Central memory CD8-positive, alpha-beta T cell (primary cell): ENCODE measurements at regions not wholly inside any gene's neighbourhood (a gene's known extent, or its start where the extent isn't known, plus 50 kb on each side); places are given as distances from the start of the nearest gene placed in this dataset.

Experiments
- ATAC-seq: fragments of 150-1000 bp; cut with Tn5 transposase; replicated peaks from 2 replicates; pipeline ENCODE4 v1.10.0; 2022; ENCODE audit warnings: mild to moderate bottlenecking, moderate FRiP score, moderate number of reproducible peaks; ENCODE audit not compliant: poor library complexity, severe bottlenecking; ENCODE audit errors: extremely low read depth
- DNase-seq, 2 donors: peaks; one replicate each; pipeline ENCODE4 v3.0.0; 2021; ENCODE audit warnings: low spot score in 2 of 2
- H3K27ac Mint-ChIP-seq: one replicate; pipeline ENCODE4 v1.8.0; 2022; ENCODE audit warnings: low read depth, mild to moderate bottlenecking, moderate library complexity, mixed read lengths
- H3K27me3 Mint-ChIP-seq: one replicate; pipeline ENCODE4 v1.8.0; 2022; ENCODE audit warnings: mixed read lengths
- H3K36me3 Mint-ChIP-seq: one replicate; pipeline ENCODE4 v1.8.0; 2022; ENCODE audit warnings: mild to moderate bottlenecking, moderate library complexity, mixed read lengths; ENCODE audit not compliant: insufficient read depth
- H3K4me1 Mint-ChIP-seq: one replicate; pipeline ENCODE4 v1.8.0; 2022; ENCODE audit warnings: mixed read lengths
- H3K4me3 Mint-ChIP-seq: one replicate; pipeline ENCODE4 v1.8.0; 2022; ENCODE audit warnings: mild to moderate bottlenecking, moderate library complexity, mixed read lengths
- H3K9me3 Mint-ChIP-seq: one replicate; pipeline ENCODE4 v1.8.0; 2022; ENCODE audit warnings: mixed read lengths

- DNase-seq (no peak), ATAC-seq (no peak)
- Mint-ChIP-seq H3K27ac (no peak overlapping the region), H3K4me3 (no peak overlapping the region), H3K27me3 (no peaks in the 10 kb centered on the region), H3K9me3 (no peaks in the 10 kb centered on the region), H3K36me3 (no peaks in the 10 kb centered on the region), H3K4me1 (peaks cover 11% of the 10 kb centered on the region)
Measured at GRCh38 chr12:27186022-27186839, 57.9 kb upstream of the STK38L start.

GRCh38 chr12:27187697-27188096 lies 56.4 kb upstream of the STK38L start:
- no peaks in the 10 kb centered on the region for H3K36me3 Mint-ChIP-seq
- DNase-seq: no peak

GRCh38 chr12:27190761-27191160 lies 53.3 kb upstream of the STK38L start:
- DNase-seq (no peak), ATAC-seq (no peak)
- no peaks in the 10 kb centered on the region for H3K36me3 Mint-ChIP-seq
- H3K27ac Mint-ChIP-seq: no peak overlapping the region
- H3K4me1 Mint-ChIP-seq: peaks cover 5% of the 10 kb centered on the region
- H3K9me3 Mint-ChIP-seq: no peaks in the 10 kb centered on the region
- H3K4me3 Mint-ChIP-seq: no peak overlapping the region
- H3K27me3 Mint-ChIP-seq: no peaks in the 10 kb centered on the region

More at GRCh38 chr12:27187697-27188096, 56.4 kb upstream of the STK38L start:
- H3K9me3 Mint-ChIP-seq: no peaks in the 10 kb centered on the region
- ATAC-seq: no peak
- H3K4me3 Mint-ChIP-seq: no peak overlapping the region
- H3K27ac Mint-ChIP-seq: no peak overlapping the region
- H3K4me1 Mint-ChIP-seq: peaks cover 11% of the 10 kb centered on the region
- H3K27me3 Mint-ChIP-seq: no peaks in the 10 kb centered on the region

GRCh38 chr12:27191531-27191930 lies 52.6 kb upstream of the STK38L start:
- H3K4me3 Mint-ChIP-seq: no peak overlapping the region
- H3K27me3 Mint-ChIP-seq: no peaks in the 10 kb centered on the region
- DNase-seq: no peak
- no peaks in the 10 kb centered on the region for H3K36me3 Mint-ChIP-seq
- H3K9me3 Mint-ChIP-seq: no peaks in the 10 kb centered on the region
- ATAC-seq: no peak
- peaks cover 5% of the 10 kb centered on the region for H3K4me1 Mint-ChIP-seq
- H3K27ac Mint-ChIP-seq: no peak overlapping the region

GRCh38 chr12:27192118-27192802 lies 51.8 kb upstream of the STK38L start:
- ATAC-seq (no peak), DNase-seq (no peak)
- Mint-ChIP-seq H3K27me3 (no peaks in the 10 kb centered on the region), H3K9me3 (no peaks in the 10 kb centered on the region), H3K4me1 (peaks cover 5% of the 10 kb centered on the region), H3K4me3 (no peak overlapping the region), H3K36me3 (no peaks in the 10 kb centered on the region), H3K27ac (no peak overlapping the region)

- no peak overlapping the region for H3K27ac Mint-ChIP-seq
- no peak overlapping the region for H3K4me3 Mint-ChIP-seq
- no peaks in the 10 kb centered on the region for H3K27me3 Mint-ChIP-seq
- ATAC-seq: no peak
- H3K9me3 Mint-ChIP-seq: no peaks in the 10 kb centered on the region
- no peak for DNase-seq
- no peaks in the 10 kb centered on the region for H3K36me3 Mint-ChIP-seq
- H3K4me1 Mint-ChIP-seq: peaks cover 5% of the 10 kb centered on the region
Measured at GRCh38 chr12:27193106-27193505, 51.0 kb upstream of the STK38L start.

- Mint-ChIP-seq H3K4me1 (no peaks in the 10 kb centered on the region), H3K4me3 (no peak overlapping the region), H3K27me3 (no peaks in the 10 kb centered on the region), H3K9me3 (no peaks in the 10 kb centered on the region), H3K27ac (no peak overlapping the region), H3K36me3 (no peaks in the 10 kb centered on the region)
- no peak for ATAC-seq
- DNase-seq: no peak
Measured at GRCh38 chr12:27193854-27194544, 50.1 kb upstream of the STK38L start.
